ENCODE measurements at regions not wholly inside any gene's neighbourhood (a gene's known extent, or its start where the extent isn't known, plus 50 kb on each side); places are given as distances from the start of the nearest gene placed in this dataset.
"Not testable (repeated sequence)": the region's sequence is repeated elsewhere in the genome, so short reads cannot be mapped to it uniquely, and the experiment has no call there.

DNA sequence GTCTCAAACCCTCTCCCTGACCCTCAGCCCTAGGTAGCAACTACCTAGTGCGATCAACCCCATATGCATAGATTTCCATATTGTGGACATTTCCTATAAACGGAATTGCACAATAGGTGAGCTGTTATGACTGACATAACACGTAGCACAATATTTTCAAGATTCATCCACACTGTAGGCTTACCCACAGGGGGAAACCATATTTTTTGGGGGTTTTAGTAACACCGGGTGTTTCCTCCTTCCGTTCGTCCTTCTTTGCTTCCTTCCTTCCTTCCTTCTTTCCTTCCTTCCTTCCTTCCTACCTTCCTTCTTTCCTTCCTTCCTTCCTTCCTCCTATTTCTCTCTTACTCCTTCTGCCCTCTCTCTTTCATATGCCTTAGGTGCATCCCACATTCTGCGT is 524.2 kb downstream of the CWH43 start:
- H3K4me3 Mint-ChIP-seq; intact Hi-C loops (cut with micrococcal nuclease); H3K27ac Mint-ChIP-seq; CTCF ChIA-PET; H3K27me3 Mint-ChIP-seq (ENCODE audit: low read depth); DNase-seq; H3K4me1 Mint-ChIP-seq (ENCODE audit: low read depth); H3K36me3 Mint-ChIP-seq (ENCODE audit: low read depth): not testable (repeated sequence)
- peaks cover 38% of the 10 kb centered on the region for H3K9me3 Mint-ChIP-seq

- CTCF ChIA-PET; intact Hi-C loops (cut with micrococcal nuclease): not testable (repeated sequence)
- H3K9me3 Mint-ChIP-seq, result peaks cover 49% of the 10 kb centered on the region
Measured at GRCh38 chr4:49511353-49511752, 525.3 kb downstream of the CWH43 start.

DNA sequence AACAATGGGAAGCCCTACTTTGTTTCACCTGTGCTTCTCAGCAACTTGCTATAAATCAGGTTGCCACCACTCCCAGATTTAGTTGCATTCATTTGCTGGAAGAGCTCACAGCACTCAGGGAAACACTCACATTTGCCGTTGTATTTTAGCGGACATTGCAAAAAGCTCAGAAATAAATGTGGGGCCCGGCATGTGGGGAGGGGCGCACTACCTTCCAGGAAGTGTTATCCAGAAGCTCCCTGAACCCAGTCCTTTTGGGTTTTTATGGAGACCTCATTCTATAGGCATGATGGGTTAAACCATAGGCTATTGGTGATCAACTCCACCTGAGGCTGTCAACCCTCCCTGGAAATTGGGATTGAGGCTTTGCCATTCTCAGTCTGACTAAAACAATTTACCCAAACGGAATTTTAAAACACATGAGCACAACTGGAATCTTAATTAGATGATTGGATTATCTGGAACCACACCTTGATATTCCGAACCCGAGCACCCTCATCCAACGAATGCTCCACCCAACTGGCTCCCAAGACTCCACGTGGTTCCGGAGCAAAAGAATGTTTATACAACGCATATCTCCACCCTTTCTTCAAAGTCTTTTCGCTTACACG is 525.9 kb downstream of the CWH43 start:
- H3K4me3 Mint-ChIP-seq; H3K4me1 Mint-ChIP-seq (ENCODE audit: low read depth); intact Hi-C loops (cut with micrococcal nuclease); CTCF ChIA-PET; H3K27me3 Mint-ChIP-seq (ENCODE audit: low read depth); H3K27ac Mint-ChIP-seq; H3K36me3 Mint-ChIP-seq (ENCODE audit: low read depth); DNase-seq: not testable (repeated sequence)
- peaks cover 55% of the 10 kb centered on the region for H3K9me3 Mint-ChIP-seq

More at GRCh38 chr4:49511353-49511752, 525.3 kb downstream of the CWH43 start:
- not testable (repeated sequence) for H3K4me1 Mint-ChIP-seq (ENCODE audit: low read depth); H3K4me3 Mint-ChIP-seq; H3K27ac Mint-ChIP-seq; H3K36me3 Mint-ChIP-seq (ENCODE audit: low read depth); DNase-seq; H3K27me3 Mint-ChIP-seq (ENCODE audit: low read depth)

DNA sequence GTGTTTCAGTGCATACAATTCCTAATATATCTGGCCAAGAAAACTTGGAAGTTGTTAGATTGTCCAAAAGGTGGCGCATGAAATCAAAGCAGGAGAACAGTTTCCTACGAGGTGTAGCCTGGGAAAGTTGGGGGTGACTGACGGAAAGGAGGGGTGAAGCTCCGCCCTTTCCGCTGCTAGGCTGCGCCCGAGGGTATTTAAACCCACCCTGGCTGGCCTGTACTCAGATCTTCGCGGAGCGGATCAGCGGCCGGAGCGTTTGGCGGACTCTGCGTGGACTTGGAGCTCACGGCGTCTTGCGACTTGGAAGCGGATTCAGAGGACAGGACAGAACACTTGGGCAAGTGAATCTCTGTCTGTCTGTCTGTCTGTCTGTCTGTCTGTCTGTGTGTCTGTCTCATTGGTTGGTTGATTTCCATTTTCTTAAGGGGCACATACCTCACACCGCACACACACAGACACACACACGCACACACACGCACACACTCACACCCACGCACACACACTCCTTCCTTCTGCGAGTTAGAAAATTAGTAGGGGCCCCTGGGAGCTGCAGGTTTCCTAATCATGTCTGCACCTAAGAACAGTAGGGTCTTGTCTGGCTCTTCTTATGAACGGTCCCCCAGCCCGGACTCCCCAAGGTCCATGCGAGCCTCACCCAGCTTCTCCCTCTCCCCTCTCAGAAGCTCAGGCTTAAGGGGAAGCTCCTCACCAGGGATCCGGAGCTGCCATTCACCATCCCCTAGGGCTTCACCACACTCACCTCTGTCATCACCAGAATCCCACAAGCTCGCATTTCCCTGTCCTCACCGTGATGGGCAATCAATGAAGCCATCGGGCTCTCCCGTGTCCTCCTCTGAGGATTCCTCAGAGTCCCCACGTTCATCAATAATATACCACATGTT is 526.8 kb downstream of the CWH43 start:
- H3K27me3 Mint-ChIP-seq (ENCODE audit: low read depth); CTCF ChIA-PET; intact Hi-C loops (cut with micrococcal nuclease); H3K4me1 Mint-ChIP-seq (ENCODE audit: low read depth); DNase-seq; H3K27ac Mint-ChIP-seq; H3K4me3 Mint-ChIP-seq; H3K36me3 Mint-ChIP-seq (ENCODE audit: low read depth): not testable (repeated sequence)
- peaks cover 56% of the 10 kb centered on the region for H3K9me3 Mint-ChIP-seq

GRCh38 chr4:49513546-49514115 is 527.6 kb downstream of the CWH43 start:
- H3K27me3 Mint-ChIP-seq (ENCODE audit: low read depth); H3K4me1 Mint-ChIP-seq (ENCODE audit: low read depth); H3K4me3 Mint-ChIP-seq; intact Hi-C loops (cut with micrococcal nuclease); H3K27ac Mint-ChIP-seq; CTCF ChIA-PET; H3K36me3 Mint-ChIP-seq (ENCODE audit: low read depth); DNase-seq: not testable (repeated sequence)
- H3K9me3 Mint-ChIP-seq, result peaks cover 56% of the 10 kb centered on the region

DNA sequence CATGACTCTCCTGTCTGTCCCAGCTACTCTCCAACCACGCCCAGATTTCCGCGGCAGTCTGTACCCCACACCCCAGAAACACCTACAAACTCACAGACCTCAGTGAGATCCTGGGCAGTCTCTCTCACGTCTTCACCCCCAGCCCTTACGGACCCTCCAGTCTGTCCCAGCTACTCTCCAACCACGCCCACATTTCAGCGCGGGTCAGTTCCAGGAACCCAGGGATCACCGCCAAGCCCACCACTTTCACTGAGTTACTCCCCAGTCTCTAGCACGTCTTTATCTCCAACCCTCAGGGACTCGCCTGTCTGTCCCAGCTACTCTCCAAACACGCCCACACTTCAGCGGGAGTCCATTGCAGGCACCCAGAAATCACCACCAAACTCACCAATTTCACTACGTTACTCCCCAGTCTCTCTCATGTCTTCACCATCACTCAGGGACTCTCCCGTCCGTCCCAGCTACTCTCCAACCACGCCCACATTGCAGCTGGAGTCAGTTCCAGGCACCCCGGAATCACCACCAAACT is 528.2 kb downstream of the CWH43 start:
- intact Hi-C loops (cut with micrococcal nuclease); DNase-seq; H3K4me1 Mint-ChIP-seq (ENCODE audit: low read depth); H3K36me3 Mint-ChIP-seq (ENCODE audit: low read depth); H3K27ac Mint-ChIP-seq; CTCF ChIA-PET; H3K4me3 Mint-ChIP-seq; H3K27me3 Mint-ChIP-seq (ENCODE audit: low read depth): not testable (repeated sequence)
- peaks cover 56% of the 10 kb centered on the region for H3K9me3 Mint-ChIP-seq

DNA sequence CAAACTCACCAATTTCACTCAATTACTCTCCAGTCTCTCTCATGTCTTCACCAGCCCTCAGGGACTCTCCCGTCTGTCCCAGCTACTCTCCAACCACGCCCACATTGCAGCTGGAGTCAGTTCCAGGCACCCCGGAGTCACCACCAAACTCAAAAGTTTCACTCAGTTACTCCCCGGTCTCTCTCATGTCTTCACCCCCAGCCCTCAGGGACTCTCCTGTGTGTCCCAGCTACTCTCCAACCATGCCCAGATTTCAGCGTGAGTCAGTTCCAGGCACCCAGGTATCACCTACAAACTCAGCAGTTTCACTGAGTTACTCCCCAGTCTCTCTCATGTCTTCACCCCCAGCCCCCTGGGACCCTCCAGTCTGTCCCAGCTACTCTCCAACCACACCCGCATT is 528.8 kb downstream of the CWH43 start:
- DNase-seq; H3K4me3 Mint-ChIP-seq; intact Hi-C loops (cut with micrococcal nuclease); H3K27ac Mint-ChIP-seq; CTCF ChIA-PET; H3K27me3 Mint-ChIP-seq (ENCODE audit: low read depth); H3K36me3 Mint-ChIP-seq (ENCODE audit: low read depth); H3K4me1 Mint-ChIP-seq (ENCODE audit: low read depth): not testable (repeated sequence)
- peaks cover 56% of the 10 kb centered on the region for H3K9me3 Mint-ChIP-seq

- intact Hi-C loops (cut with micrococcal nuclease); H3K27me3 Mint-ChIP-seq (ENCODE audit: low read depth); DNase-seq; H3K4me3 Mint-ChIP-seq; H3K4me1 Mint-ChIP-seq (ENCODE audit: low read depth); H3K27ac Mint-ChIP-seq; H3K36me3 Mint-ChIP-seq (ENCODE audit: low read depth); CTCF ChIA-PET: not testable (repeated sequence)
- peaks cover 55% of the 10 kb centered on the region for H3K9me3 Mint-ChIP-seq
Measured at GRCh38 chr4:49515241-49515640, 529.2 kb downstream of the CWH43 start.

DNA sequence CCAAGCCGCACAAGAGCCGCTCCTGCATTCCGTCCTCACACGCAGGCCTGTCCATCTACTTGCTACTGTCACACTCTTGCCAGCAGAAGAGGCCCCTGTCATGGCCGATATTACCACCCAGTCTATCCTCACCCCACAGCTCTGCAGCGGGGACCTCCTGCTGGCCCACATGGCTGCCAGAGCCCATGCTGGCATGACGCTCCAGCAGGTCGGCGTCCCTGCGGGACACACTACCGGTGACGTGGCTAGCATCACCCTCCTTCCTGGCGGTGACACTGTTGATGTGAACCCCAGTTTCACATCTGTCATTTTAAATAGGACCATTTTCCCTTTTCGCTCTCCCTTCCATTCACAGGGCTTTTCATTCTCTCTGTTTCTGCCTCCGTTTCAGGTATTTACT is 530.0 kb downstream of the CWH43 start:
- DNase-seq; H3K36me3 Mint-ChIP-seq (ENCODE audit: low read depth); intact Hi-C loops (cut with micrococcal nuclease); H3K4me1 Mint-ChIP-seq (ENCODE audit: low read depth); H3K27ac Mint-ChIP-seq; CTCF ChIA-PET; H3K27me3 Mint-ChIP-seq (ENCODE audit: low read depth); H3K4me3 Mint-ChIP-seq: not testable (repeated sequence)
- peaks cover 50% of the 10 kb centered on the region for H3K9me3 Mint-ChIP-seq

DNA sequence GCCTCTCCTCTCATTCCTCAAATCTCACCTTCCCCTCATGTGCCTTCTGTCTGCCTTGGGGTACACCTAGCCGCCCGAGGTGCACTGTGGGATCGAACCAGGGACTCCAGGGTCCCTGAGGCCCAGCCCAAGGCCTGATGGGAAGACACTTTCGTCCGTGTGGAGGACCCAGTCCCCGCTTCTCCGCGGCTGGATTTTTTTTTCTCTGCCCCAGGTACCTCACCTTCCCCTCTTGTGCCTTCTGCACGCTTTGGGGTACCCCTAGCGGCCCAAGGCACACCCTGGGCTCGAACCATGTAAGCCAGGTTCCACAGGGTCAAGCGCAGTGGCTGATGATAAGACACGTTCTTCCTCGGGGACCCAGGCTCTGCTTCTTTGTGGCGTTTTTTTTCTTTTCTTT is 530.7 kb downstream of the CWH43 start:
- Mint-ChIP-seq H3K4me3 (no peak overlapping the region), H3K36me3 (ENCODE audit: low read depth) (peaks cover 6% of the 10 kb centered on the region), H3K9me3 (peaks cover 43% of the 10 kb centered on the region), H3K27me3 (ENCODE audit: low read depth) (no peaks in the 10 kb centered on the region), H3K4me1 (ENCODE audit: low read depth) (peaks cover 2% of the 10 kb centered on the region), H3K27ac (no peak overlapping the region)
- no peak for DNase-seq
- intact Hi-C loops (cut with micrococcal nuclease), result no loop called here
- CTCF ChIA-PET, result no interaction called here

GRCh38 chr4:49517485-49518205 is 531.6 kb downstream of the CWH43 start:
- H3K27me3 Mint-ChIP-seq (ENCODE audit: low read depth), result not testable (repeated sequence)

More at GRCh38 chr4:49517485-49518205, 531.6 kb downstream of the CWH43 start:
- H3K27ac Mint-ChIP-seq; intact Hi-C loops (cut with micrococcal nuclease); H3K36me3 Mint-ChIP-seq (ENCODE audit: low read depth); CTCF ChIA-PET; H3K4me3 Mint-ChIP-seq; DNase-seq; H3K4me1 Mint-ChIP-seq (ENCODE audit: low read depth): not testable (repeated sequence)
- H3K9me3 Mint-ChIP-seq, result peaks cover 37% of the 10 kb centered on the region

Data from activated naive CD4-positive, alpha-beta T cell treated with anti-CD3 and anti-CD28 coated beads for 36 hours (primary cell).